Spleen (tissue), 11 donors: ENCODE measurements at regions not wholly inside any gene's neighbourhood (a gene's known extent, or its start where the extent isn't known, plus 50 kb on each side); places are given as distances from the start of the nearest gene placed in this dataset.

Experiments
- DNase-seq: peaks from one replicate; pipeline ENCODE4 v3.0.0-alpha.2; 2020
- H3K27ac ChIP-seq, 8 donors: fragments of 200-600 bp; sonication (generic) in 7 of 8; 1 replicate in 4 of 8; 2 replicates in 4 of 8; pipeline versions ENCODE4 v1.5.0 to v1.8.0; 2016 to 2021; ENCODE audit warnings: inconsistent platforms in 4 of 8, mild to moderate bottlenecking in 4 of 8, moderate library complexity in 1 of 8
- H3K27me3 ChIP-seq, 7 donors: fragments of 200-600 bp; sonication (generic) in 6 of 7; replicated peaks in 1 of 7; 1 replicate in 4 of 7; 2 replicates in 3 of 7; pipeline versions ENCODE4 v1.5.0 to v1.8.0; 2016 to 2021; ENCODE audit warnings: inconsistent platforms in 3 of 7, mild to moderate bottlenecking in 1 of 7
- H3K36me3 ChIP-seq, 6 donors: fragments of 200-600 bp; sonication (generic) in 5 of 6; 1 replicate in 4 of 6; 2 replicates in 2 of 6; pipeline versions ENCODE4 v1.5.0 to v1.8.0; 2016 to 2021; ENCODE audit warnings: inconsistent platforms in 2 of 6
- H3K4me1 ChIP-seq, 6 donors: fragments of 200-600 bp; sonication (generic) in 5 of 6; 1 replicate in 3 of 6; 2 replicates in 3 of 6; pipeline versions ENCODE4 v1.5.0 to v1.8.0; 2016 to 2021; ENCODE audit warnings: inconsistent platforms in 3 of 6
- H3K4me3 ChIP-seq, 8 donors: fragments of 200-600 bp; sonication (generic) in 7 of 8; 1 replicate in 4 of 8; 2 replicates in 4 of 8; pipeline versions ENCODE4 v1.5.0 to v1.8.0; 2016 to 2021; ENCODE audit warnings: inconsistent platforms in 4 of 8, mild to moderate bottlenecking in 4 of 8, moderate library complexity in 2 of 8
- H3K9me3 ChIP-seq, 8 donors: fragments of 200-600 bp; sonication (generic) in 7 of 8; 1 replicate in 4 of 8; 2 replicates in 4 of 8; pipeline versions ENCODE4 v1.5.0 to v1.8.0; 2016 to 2021; ENCODE audit warnings: inconsistent platforms in 4 of 8
- POLR2A ChIP-seq, 3 donors: fragments of 450-650 bp; IDR thresholded peaks; one replicate each; pipeline ENCODE4 v1.5.1; 2017; ENCODE audit warnings: antibody characterized with exemption in 3 of 3, mild to moderate bottlenecking in 1 of 3
- POLR2AphosphoS5 ChIP-seq, 3 donors: sonication (generic); formaldehyde crosslinking; IDR thresholded peaks; one replicate each; pipeline ENCODE4 v1.5.1; 2017; ENCODE audit warnings: antibody characterized with exemption in 3 of 3
- WGBS, 5 donors: extraction: QIAGEN DNeasy Blood & Tissue Kit in 3 of 5; methylation state at CpG; one replicate each; pipeline versions ENCODE4 v1.1.5 to v1.1.7; 2013 to 2018; 5-methylcytosine and 5-hydroxymethylcytosine counted together
- intact Hi-C: fragments of 100-400 bp; cut with DNase I; formaldehyde crosslinking; loops from one replicate; pipeline ENCODE4 v1.15.0; 2023; ENCODE audit warnings: low total_unique reads
- TF ChIP-seq, protein P1 (sequence below), 11 experiments: fragments of 200-600 bp in 7 of 11; fragments of 450-650 bp in 4 of 11; sonication (generic) in 4 of 11; IDR thresholded peaks in 8 of 11; conservative IDR thresholded peaks in 3 of 11; 1 replicate in 7 of 11; 2 replicates in 4 of 11; pipeline versions ENCODE4 v1.4.0 to v1.8.0; 2016 to 2021; ENCODE audit warnings: antibody characterized with exemption in 11 of 11, inconsistent platforms in 4 of 11, mild to moderate bottlenecking in 1 of 11
- donor health status: healthy with polysubstance abuse.
- donor health status: DM: no; HTN: no; CAD: no; lungs with moderate emphysema.
- donor health status: DM: no; HTN: no; CAD: no.
- donor health status: Bipolar disorder and iron deficiency.
- donor health status: healthy.
- donor health status: DM: no; HTN: no; CAD: no.
- donor health status: DM: yes; HTN: yes; CAD: no.

DNA sequence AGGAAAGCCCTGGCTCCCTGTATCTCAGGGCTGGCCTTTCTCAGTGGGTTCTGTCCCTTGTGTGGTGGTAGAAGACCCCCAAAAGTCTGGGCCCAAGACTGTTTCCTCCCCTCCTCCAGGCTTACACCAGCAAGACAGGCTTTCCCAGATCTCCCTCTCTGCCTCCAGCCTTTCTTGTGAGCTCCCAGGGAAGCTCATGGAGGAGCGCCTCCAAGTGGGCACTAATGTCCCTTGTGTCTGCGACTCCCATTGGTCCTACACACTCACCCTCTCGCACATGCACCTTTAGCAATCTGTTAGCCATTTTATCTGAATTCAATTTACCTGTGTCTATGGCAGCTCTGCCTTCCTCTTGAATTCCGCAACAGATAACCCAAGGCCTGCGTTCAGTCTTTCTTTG is 251.1 kb upstream of the CAND1 start:
- Histone ChIP-seq H3K9me3 (no peaks in the 10 kb centered on the region), H3K4me1 (no peaks in the 10 kb centered on the region), H3K27ac (no peak overlapping the region), H3K36me3 (no peaks in the 10 kb centered on the region), H3K27me3 (no peaks in the 10 kb centered on the region), H3K4me3 (no peak overlapping the region)
- TF ChIP-seq POLR2A (IDR thresholded peaks at IDR 0.05), result no peak
- TF ChIP-seq, protein P1, sequence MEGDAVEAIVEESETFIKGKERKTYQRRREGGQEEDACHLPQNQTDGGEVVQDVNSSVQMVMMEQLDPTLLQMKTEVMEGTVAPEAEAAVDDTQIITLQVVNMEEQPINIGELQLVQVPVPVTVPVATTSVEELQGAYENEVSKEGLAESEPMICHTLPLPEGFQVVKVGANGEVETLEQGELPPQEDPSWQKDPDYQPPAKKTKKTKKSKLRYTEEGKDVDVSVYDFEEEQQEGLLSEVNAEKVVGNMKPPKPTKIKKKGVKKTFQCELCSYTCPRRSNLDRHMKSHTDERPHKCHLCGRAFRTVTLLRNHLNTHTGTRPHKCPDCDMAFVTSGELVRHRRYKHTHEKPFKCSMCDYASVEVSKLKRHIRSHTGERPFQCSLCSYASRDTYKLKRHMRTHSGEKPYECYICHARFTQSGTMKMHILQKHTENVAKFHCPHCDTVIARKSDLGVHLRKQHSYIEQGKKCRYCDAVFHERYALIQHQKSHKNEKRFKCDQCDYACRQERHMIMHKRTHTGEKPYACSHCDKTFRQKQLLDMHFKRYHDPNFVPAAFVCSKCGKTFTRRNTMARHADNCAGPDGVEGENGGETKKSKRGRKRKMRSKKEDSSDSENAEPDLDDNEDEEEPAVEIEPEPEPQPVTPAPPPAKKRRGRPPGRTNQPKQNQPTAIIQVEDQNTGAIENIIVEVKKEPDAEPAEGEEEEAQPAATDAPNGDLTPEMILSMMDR (IDR thresholded peaks at IDR 0.05 in 8 of 11, conservative IDR thresholded peaks at IDR 0.05 in 3 of 11), result no peak
- TF ChIP-seq POLR2AphosphoS5 (IDR thresholded peaks at IDR 0.05), result no peak
- DNase-seq, result no peak
- WGBS, 5 donors, result 91 to 98% (median 96%) methylated on average over 5 of the region's 5 CpGs
- intact Hi-C loops, result no loop called here

DNA sequence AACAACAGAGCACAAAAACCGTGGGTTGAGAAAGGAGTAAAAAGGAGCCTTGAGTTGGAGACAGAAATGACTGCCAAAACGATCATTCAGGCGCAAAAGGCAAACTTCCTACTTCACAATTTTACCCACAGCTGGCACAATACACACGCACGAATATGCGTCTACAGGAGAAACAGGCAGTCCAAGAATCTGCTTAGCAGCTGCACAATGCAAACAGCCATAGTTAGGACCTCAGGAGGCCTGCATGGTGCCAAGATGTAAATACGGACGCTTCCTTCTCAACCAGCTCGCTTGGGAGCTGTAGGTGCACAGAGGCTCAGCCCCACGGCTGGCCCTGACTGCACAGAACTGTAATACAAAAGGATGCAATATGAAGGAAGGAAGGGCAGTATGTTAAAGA is 250.1 kb upstream of the CAND1 start:
- Histone ChIP-seq H3K4me3 (no peak overlapping the region), H3K9me3 (no peaks in the 10 kb centered on the region), H3K27ac (no peak overlapping the region), H3K27me3 (no peaks in the 10 kb centered on the region), H3K4me1 (no peaks in the 10 kb centered on the region), H3K36me3 (no peaks in the 10 kb centered on the region)
- TF ChIP-seq POLR2A (IDR thresholded peaks at IDR 0.05) (no peak), POLR2AphosphoS5 (IDR thresholded peaks at IDR 0.05) (no peak)
- TF ChIP-seq, protein P1 (IDR thresholded peaks at IDR 0.05 in 8 of 11, conservative IDR thresholded peaks at IDR 0.05 in 3 of 11), result no peak
- intact Hi-C loops, result no loop called here
- DNase-seq, result no peak
- 69 to 81% (median 74%) methylated on average over 10 of the region's 10 CpGs for WGBS, 5 donors

DNA sequence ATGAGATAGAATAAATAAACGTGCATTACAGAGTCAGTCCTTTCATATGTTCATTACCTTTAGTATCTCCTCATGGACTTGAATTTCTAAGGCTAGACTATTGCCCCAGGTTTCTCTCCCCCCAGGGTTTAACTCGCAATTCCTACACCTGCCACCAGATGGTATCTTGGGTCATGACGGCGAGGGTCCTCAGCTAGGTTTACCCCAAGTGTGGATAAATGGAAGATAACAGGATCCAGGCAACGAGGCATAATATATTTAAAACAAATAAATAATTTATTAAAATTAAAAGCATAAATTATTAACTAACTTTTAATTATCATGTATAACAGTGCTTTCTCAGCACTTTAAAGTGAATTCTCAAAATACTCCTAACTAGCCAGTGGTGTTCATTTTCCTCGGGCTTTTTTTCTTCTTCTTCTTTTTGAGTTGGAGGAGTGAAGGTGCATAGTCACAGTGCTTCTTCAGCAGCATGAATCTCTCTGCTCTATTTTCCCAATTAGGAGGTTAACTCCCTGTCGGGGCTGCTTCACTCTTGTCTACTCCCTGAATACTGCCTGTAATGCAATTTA is 243.5 kb upstream of the CAND1 start:
- Histone ChIP-seq H3K27ac (no peak overlapping the region), H3K27me3 (no peaks in the 10 kb centered on the region), H3K36me3 (no peaks in the 10 kb centered on the region), H3K4me3 (no peak overlapping the region), H3K9me3 (no peaks in the 10 kb centered on the region), H3K4me1 (peaks cover 0 to 3% (median 0%) of the 10 kb centered on the region in 6 donors)
- TF ChIP-seq, protein P1 (IDR thresholded peaks at IDR 0.05 in 8 of 11, conservative IDR thresholded peaks at IDR 0.05 in 3 of 11), result peak in 10 of 11 experiments; percentile 14 to 74 (median 60)
- TF ChIP-seq POLR2AphosphoS5 (IDR thresholded peaks at IDR 0.05) (no peak), POLR2A (IDR thresholded peaks at IDR 0.05) (no peak)
- intact Hi-C loops, result no loop called here
- no peak for DNase-seq
- WGBS, 5 donors, result 28 to 37% (median 34%) methylated on average over 7 of the region's 7 CpGs

DNA sequence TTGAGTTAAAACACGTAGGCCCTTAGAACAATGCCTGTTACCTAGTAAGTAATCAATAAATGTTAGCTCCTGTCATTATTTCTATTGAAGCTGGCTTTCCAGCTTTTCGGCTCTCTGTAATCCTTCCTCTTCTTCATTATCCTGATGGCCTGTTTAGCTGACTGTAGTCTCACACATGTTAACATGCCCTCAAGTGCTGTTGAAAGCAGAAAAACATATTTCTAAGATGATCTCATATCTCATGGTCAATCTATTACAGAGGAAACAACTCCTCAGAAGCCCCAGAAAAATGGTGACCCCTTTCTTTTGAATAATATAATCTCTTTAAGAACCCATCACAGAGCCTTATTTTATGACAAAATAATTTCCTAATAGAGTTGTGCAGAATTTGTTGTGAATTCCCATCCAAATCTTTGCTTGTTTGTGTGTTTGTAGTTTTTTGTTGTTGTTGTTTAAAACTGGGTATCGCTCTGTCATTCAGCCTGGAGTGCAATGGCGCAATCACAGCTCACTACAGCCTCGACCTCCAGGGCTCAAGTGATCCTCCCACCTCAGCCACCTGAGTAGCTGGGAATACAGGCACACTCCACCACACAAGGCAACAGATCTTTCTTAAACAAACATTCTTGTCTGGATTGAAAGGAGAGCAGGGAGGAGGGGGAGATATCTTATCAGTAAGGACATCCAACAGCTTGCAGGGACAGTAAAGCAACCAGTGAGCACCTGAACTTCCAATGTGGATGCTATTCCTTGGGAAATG is 242.5 kb upstream of the CAND1 start:
- Histone ChIP-seq H3K9me3 (no peaks in the 10 kb centered on the region), H3K4me3 (no peak overlapping the region), H3K27ac (no peak overlapping the region), H3K27me3 (no peaks in the 10 kb centered on the region), H3K36me3 (no peaks in the 10 kb centered on the region), H3K4me1 (peaks cover 0 to 3% (median 0%) of the 10 kb centered on the region in 6 donors)
- intact Hi-C loops, result no loop called here
- TF ChIP-seq, protein P1 (IDR thresholded peaks at IDR 0.05 in 8 of 11, conservative IDR thresholded peaks at IDR 0.05 in 3 of 11), result no peak
- TF ChIP-seq POLR2A (IDR thresholded peaks at IDR 0.05) (no peak), POLR2AphosphoS5 (IDR thresholded peaks at IDR 0.05) (no peak)
- DNase-seq, result no peak
- 78 to 91% (median 85%) methylated on average over 5 of the region's 5 CpGs for WGBS, 5 donors
